ENCODE measurements at regions not wholly inside any gene's neighbourhood (a gene's known extent, or its start where the extent isn't known, plus 50 kb on each side); places are given as distances from the start of the nearest gene placed in this dataset.
"Not testable (repeated sequence)": the region's sequence is repeated elsewhere in the genome, so short reads cannot be mapped to it uniquely, and the experiment has no call there.

DNA sequence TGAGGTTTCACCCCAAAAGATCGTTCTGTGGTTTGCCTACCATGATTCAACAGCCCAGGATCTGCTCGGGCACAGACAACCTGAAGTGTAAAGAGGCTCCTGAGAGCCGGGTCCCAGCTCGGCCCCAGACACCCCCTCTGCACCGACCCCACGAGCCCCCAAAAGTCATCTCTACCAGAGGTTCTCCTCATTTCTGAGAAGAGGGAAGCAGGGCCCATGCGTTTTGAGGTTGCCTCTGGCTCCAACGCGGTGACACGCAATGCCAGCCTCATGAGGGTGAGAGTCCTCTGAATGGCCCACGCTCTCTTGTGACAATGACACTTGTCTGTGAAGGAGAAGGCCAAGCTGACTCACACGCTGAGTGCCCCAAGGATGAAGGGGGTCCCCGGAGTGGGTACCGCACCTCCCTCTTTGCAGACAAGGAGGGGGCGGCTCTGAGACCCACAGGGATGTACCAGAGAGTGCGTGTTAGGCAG is 153.0 kb upstream of the TPTE start:
- not testable (repeated sequence) for H3K4me3 Mint-ChIP-seq (ENCODE audit: unreplicated experiment); H3K4me1 Mint-ChIP-seq (ENCODE audit: low read depth, unreplicated experiment); H3K27ac Mint-ChIP-seq (ENCODE audit: unreplicated experiment); H3K9me3 Mint-ChIP-seq (ENCODE audit: unreplicated experiment); H3K4me3 ChIP-seq (ENCODE audit: insufficient read depth, low read depth, low read length); H2AFZ ChIP-seq (ENCODE audit: low read depth, low read length); H3K36me3 ChIP-seq (ENCODE audit: insufficient read depth, low read length); FAIRE-seq; H3K4me1 ChIP-seq (ENCODE audit: insufficient read depth, low read length); H3K79me2 ChIP-seq (ENCODE audit: insufficient read depth, low read length); H3K4me2 ChIP-seq (ENCODE audit: low read length); DNase-seq (ENCODE audit: low read depth); H3K27me3 ChIP-seq (ENCODE audit: insufficient read depth, low read length); H3K36me3 Mint-ChIP-seq (ENCODE audit: low read depth, unreplicated experiment); H3K27ac ChIP-seq (ENCODE audit: low read depth, low read length); H3K9me3 ChIP-seq (ENCODE audit: insufficient read depth, low read depth, low read length); H3K9ac ChIP-seq (ENCODE audit: low read length); H3K27me3 Mint-ChIP-seq (ENCODE audit: low read depth, unreplicated experiment); H4K20me1 ChIP-seq (ENCODE audit: insufficient read depth, low read length)

DNA sequence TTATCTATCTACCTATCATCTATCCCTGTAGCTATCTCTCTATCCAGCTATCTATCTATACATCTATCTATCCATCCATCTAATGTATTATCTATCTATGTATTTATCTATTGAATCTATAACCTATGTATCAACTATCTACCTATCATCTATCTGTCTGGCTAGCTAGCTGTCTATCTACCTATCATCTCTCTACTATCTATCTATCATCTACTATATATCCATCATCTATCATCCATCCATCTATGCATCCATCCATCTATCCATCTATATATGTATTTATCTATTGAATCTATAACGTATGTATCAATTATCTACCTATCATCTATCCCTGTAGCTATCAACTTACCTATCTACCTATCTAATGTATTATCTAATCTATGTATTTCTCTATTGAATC is 152.1 kb upstream of the TPTE start:
- H2AFZ ChIP-seq (ENCODE audit: low read depth, low read length); H3K4me1 ChIP-seq (ENCODE audit: insufficient read depth, low read length); H3K79me2 ChIP-seq (ENCODE audit: insufficient read depth, low read length); H3K4me3 ChIP-seq (ENCODE audit: insufficient read depth, low read depth, low read length); H3K4me2 ChIP-seq (ENCODE audit: low read length); H3K9me3 ChIP-seq (ENCODE audit: insufficient read depth, low read depth, low read length); H3K27ac ChIP-seq (ENCODE audit: low read depth, low read length); H3K9me3 Mint-ChIP-seq (ENCODE audit: unreplicated experiment); H3K36me3 Mint-ChIP-seq (ENCODE audit: low read depth, unreplicated experiment); H3K4me1 Mint-ChIP-seq (ENCODE audit: low read depth, unreplicated experiment); H3K9ac ChIP-seq (ENCODE audit: low read length); H3K36me3 ChIP-seq (ENCODE audit: insufficient read depth, low read length); H3K27me3 ChIP-seq (ENCODE audit: insufficient read depth, low read length); DNase-seq (ENCODE audit: low read depth); H3K27me3 Mint-ChIP-seq (ENCODE audit: low read depth, unreplicated experiment); FAIRE-seq; H3K27ac Mint-ChIP-seq (ENCODE audit: unreplicated experiment); H3K4me3 Mint-ChIP-seq (ENCODE audit: unreplicated experiment); H4K20me1 ChIP-seq (ENCODE audit: insufficient read depth, low read length): not testable (repeated sequence)

DNA sequence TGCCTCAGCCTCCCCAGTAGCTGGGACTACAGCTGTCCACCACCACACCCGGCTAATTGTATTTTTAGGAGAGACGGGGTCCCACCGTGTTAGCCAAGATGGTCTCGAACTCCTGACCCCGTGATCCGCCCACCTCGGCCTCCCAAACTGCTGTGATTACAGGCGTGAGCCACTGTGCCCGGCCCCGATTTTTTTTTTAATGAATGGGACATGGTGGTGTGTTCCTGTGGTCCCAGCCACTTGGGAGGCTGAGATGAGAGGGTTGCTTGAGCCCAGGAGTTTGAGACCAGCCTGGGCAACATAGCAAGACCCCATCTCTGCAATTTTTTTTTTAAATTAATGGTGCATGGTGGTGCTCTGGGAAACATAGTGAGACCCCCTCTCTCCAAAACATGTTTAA is 143.6 kb upstream of the TPTE start:
- H4K20me1 ChIP-seq (ENCODE audit: insufficient read depth, low read length); H3K36me3 Mint-ChIP-seq (ENCODE audit: low read depth, unreplicated experiment); H3K4me1 Mint-ChIP-seq (ENCODE audit: low read depth, unreplicated experiment); FAIRE-seq; H3K79me2 ChIP-seq (ENCODE audit: insufficient read depth, low read length); H3K4me3 ChIP-seq (ENCODE audit: insufficient read depth, low read depth, low read length); H3K27me3 ChIP-seq (ENCODE audit: insufficient read depth, low read length); DNase-seq (ENCODE audit: low read depth); H3K27ac Mint-ChIP-seq (ENCODE audit: unreplicated experiment); H3K27me3 Mint-ChIP-seq (ENCODE audit: low read depth, unreplicated experiment); H3K36me3 ChIP-seq (ENCODE audit: insufficient read depth, low read length); H3K4me2 ChIP-seq (ENCODE audit: low read length); H3K27ac ChIP-seq (ENCODE audit: low read depth, low read length); H2AFZ ChIP-seq (ENCODE audit: low read depth, low read length); H3K4me1 ChIP-seq (ENCODE audit: insufficient read depth, low read length); H3K4me3 Mint-ChIP-seq (ENCODE audit: unreplicated experiment); H3K9ac ChIP-seq (ENCODE audit: low read length): not testable (repeated sequence)
- H3K9me3 Mint-ChIP-seq (ENCODE audit: unreplicated experiment): peaks cover 11% of the 10 kb centered on the region
- peaks cover 13% of the 10 kb centered on the region for H3K9me3 ChIP-seq (ENCODE audit: insufficient read depth, low read depth, low read length)

DNA sequence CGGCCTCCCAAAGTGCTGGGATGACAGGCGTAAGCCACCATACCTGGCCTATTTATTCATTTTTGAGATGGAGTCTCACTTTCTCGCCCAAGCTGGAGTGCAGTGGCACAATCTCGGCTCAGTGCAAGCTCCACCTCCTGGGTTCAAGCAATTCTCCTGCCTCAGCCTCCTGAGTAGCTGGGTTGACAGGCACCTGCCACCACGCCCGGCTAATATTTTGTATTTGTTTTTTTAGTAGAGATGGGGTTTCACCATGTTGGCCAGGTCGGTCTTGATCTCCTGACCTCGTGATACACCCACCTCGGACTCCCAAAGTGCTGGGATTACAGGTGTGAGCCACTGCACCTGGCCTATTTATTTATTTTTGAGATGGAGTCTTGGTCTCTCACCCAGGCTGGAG is 141.6 kb upstream of the TPTE start:
- not testable (repeated sequence) for H3K4me3 Mint-ChIP-seq (ENCODE audit: unreplicated experiment); H4K20me1 ChIP-seq (ENCODE audit: insufficient read depth, low read length); H3K27me3 Mint-ChIP-seq (ENCODE audit: low read depth, unreplicated experiment); H3K27ac ChIP-seq (ENCODE audit: low read depth, low read length); H3K27ac Mint-ChIP-seq (ENCODE audit: unreplicated experiment); H3K4me2 ChIP-seq (ENCODE audit: low read length); DNase-seq (ENCODE audit: low read depth); H2AFZ ChIP-seq (ENCODE audit: low read depth, low read length); H3K9ac ChIP-seq (ENCODE audit: low read length); H3K4me1 ChIP-seq (ENCODE audit: insufficient read depth, low read length); H3K27me3 ChIP-seq (ENCODE audit: insufficient read depth, low read length); H3K79me2 ChIP-seq (ENCODE audit: insufficient read depth, low read length); H3K36me3 Mint-ChIP-seq (ENCODE audit: low read depth, unreplicated experiment); FAIRE-seq; H3K4me1 Mint-ChIP-seq (ENCODE audit: low read depth, unreplicated experiment); H3K36me3 ChIP-seq (ENCODE audit: insufficient read depth, low read length); H3K4me3 ChIP-seq (ENCODE audit: insufficient read depth, low read depth, low read length)
- H3K9me3 Mint-ChIP-seq (ENCODE audit: unreplicated experiment): peaks cover 11% of the 10 kb centered on the region
- H3K9me3 ChIP-seq (ENCODE audit: insufficient read depth, low read depth, low read length): peaks cover 18% of the 10 kb centered on the region

DNA sequence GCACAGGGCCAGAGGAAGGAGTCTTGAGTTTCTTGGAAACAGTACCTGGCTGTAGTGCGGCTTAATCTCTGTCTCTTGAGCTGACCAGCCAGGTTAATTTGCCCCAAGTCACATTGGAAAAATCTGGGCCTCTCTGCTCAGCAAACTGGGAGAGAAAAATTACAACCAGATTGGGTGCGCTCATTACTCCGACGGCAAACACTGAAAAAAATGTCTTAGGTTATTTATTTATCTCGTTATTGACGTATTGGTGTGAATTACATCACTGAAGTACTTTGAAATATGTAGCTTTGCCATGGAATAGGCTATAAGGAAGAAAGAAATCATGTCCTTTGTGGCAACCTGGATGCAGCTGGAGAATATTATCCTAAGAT is 139.7 kb upstream of the TPTE start:
- not testable (repeated sequence) for H3K4me1 Mint-ChIP-seq (ENCODE audit: low read depth, unreplicated experiment); H3K36me3 ChIP-seq (ENCODE audit: insufficient read depth, low read length); H3K27me3 Mint-ChIP-seq (ENCODE audit: low read depth, unreplicated experiment); H3K27me3 ChIP-seq (ENCODE audit: insufficient read depth, low read length); DNase-seq (ENCODE audit: low read depth); H3K4me1 ChIP-seq (ENCODE audit: insufficient read depth, low read length); H3K9me3 Mint-ChIP-seq (ENCODE audit: unreplicated experiment); H3K9ac ChIP-seq (ENCODE audit: low read length); H3K4me2 ChIP-seq (ENCODE audit: low read length); FAIRE-seq; H3K36me3 Mint-ChIP-seq (ENCODE audit: low read depth, unreplicated experiment); H3K4me3 ChIP-seq (ENCODE audit: insufficient read depth, low read depth, low read length); H3K27ac Mint-ChIP-seq (ENCODE audit: unreplicated experiment); H4K20me1 ChIP-seq (ENCODE audit: insufficient read depth, low read length); H3K27ac ChIP-seq (ENCODE audit: low read depth, low read length); H2AFZ ChIP-seq (ENCODE audit: low read depth, low read length); H3K4me3 Mint-ChIP-seq (ENCODE audit: unreplicated experiment); H3K79me2 ChIP-seq (ENCODE audit: insufficient read depth, low read length)
- H3K9me3 ChIP-seq (ENCODE audit: insufficient read depth, low read depth, low read length): peaks cover 18% of the 10 kb centered on the region

DNA sequence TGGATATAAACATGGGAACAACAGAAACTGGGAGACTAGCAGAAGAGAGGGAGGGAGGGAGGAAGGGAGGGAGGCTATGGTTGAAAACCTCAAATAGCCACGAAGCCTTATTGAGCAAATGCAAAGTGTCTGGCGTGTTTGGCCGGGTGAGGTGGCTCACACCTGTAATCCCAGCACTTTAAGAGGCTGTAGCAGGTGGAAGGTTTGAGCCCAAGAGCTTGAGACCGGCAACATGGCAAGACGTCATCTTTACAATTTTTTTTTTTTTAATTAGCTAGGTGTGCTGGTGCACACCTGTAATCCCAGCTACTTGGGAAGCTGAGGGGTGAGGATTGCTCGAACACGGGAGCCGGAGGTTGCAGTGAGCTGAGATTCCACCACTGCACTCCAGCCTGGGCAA is 139.2 kb upstream of the TPTE start:
- H4K20me1 ChIP-seq (ENCODE audit: insufficient read depth, low read length); H3K9ac ChIP-seq (ENCODE audit: low read length); H3K27me3 Mint-ChIP-seq (ENCODE audit: low read depth, unreplicated experiment); H2AFZ ChIP-seq (ENCODE audit: low read depth, low read length); H3K27me3 ChIP-seq (ENCODE audit: insufficient read depth, low read length); H3K9me3 Mint-ChIP-seq (ENCODE audit: unreplicated experiment); H3K36me3 Mint-ChIP-seq (ENCODE audit: low read depth, unreplicated experiment); H3K27ac ChIP-seq (ENCODE audit: low read depth, low read length); H3K79me2 ChIP-seq (ENCODE audit: insufficient read depth, low read length); H3K27ac Mint-ChIP-seq (ENCODE audit: unreplicated experiment); H3K4me2 ChIP-seq (ENCODE audit: low read length); DNase-seq (ENCODE audit: low read depth); H3K4me1 ChIP-seq (ENCODE audit: insufficient read depth, low read length); FAIRE-seq; H3K4me3 Mint-ChIP-seq (ENCODE audit: unreplicated experiment); H3K4me3 ChIP-seq (ENCODE audit: insufficient read depth, low read depth, low read length); H3K4me1 Mint-ChIP-seq (ENCODE audit: low read depth, unreplicated experiment); H3K36me3 ChIP-seq (ENCODE audit: insufficient read depth, low read length): not testable (repeated sequence)
- peaks cover 18% of the 10 kb centered on the region for H3K9me3 ChIP-seq (ENCODE audit: insufficient read depth, low read depth, low read length)

All from astrocyte (in vitro differentiated cells and primary cell).